ENCODE measurements at regions not wholly inside any gene's neighbourhood (a gene's known extent, or its start where the extent isn't known, plus 50 kb on each side); places are given as distances from the start of the nearest gene placed in this dataset.

DNA sequence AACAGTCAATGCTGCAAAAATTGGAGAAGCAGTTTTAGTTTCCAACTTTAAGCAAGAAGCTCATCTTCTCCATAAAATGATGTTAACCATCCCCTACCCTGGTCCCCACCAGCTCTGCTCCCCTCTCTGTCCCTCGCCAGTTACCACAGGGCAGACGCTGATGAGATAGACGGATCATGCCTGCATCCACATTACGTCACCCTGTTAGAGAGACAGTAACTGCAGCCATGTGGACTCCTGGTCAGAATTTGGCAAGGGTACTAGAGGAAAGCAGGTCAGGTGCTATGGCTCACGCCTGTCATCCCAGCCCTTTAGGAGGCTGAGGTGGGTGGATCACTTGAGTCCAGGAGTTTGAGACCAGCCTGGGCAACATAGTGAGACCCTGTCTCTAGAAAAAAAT lies 81.9 kb upstream of the FZD8 start:
- H3K27me3 ChIP-seq (ENCODE audit: insufficient read depth, low read depth): no peaks in the 10 kb centered on the region
- H3K79me2 ChIP-seq (ENCODE audit: insufficient read depth, low read depth): no peaks in the 10 kb centered on the region
- H3K9ac ChIP-seq: no peak overlapping the region
- no peak overlapping the region for H2AFZ ChIP-seq (ENCODE audit: low read depth)
- H3K4me2 ChIP-seq: no peak overlapping the region
- no peak overlapping the region for H3K27ac ChIP-seq
- no peak overlapping the region for H3K4me3 ChIP-seq (IDR thresholded peaks at IDR 0.05; ENCODE audit: insufficient read depth, low read depth, low read length)
- H3K4me1 ChIP-seq (ENCODE audit: low read depth, poor library complexity, severe bottlenecking): no peaks in the 10 kb centered on the region
- no peaks in the 10 kb centered on the region for H4K20me1 ChIP-seq (ENCODE audit: insufficient read depth)
- TF ChIP-seq, protein P1, sequence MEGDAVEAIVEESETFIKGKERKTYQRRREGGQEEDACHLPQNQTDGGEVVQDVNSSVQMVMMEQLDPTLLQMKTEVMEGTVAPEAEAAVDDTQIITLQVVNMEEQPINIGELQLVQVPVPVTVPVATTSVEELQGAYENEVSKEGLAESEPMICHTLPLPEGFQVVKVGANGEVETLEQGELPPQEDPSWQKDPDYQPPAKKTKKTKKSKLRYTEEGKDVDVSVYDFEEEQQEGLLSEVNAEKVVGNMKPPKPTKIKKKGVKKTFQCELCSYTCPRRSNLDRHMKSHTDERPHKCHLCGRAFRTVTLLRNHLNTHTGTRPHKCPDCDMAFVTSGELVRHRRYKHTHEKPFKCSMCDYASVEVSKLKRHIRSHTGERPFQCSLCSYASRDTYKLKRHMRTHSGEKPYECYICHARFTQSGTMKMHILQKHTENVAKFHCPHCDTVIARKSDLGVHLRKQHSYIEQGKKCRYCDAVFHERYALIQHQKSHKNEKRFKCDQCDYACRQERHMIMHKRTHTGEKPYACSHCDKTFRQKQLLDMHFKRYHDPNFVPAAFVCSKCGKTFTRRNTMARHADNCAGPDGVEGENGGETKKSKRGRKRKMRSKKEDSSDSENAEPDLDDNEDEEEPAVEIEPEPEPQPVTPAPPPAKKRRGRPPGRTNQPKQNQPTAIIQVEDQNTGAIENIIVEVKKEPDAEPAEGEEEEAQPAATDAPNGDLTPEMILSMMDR (conservative IDR thresholded peaks at IDR 0.05; ENCODE audit: low read depth, low read length): no peak
- no peaks in the 10 kb centered on the region for H3K36me3 ChIP-seq (ENCODE audit: insufficient read depth)

DNA sequence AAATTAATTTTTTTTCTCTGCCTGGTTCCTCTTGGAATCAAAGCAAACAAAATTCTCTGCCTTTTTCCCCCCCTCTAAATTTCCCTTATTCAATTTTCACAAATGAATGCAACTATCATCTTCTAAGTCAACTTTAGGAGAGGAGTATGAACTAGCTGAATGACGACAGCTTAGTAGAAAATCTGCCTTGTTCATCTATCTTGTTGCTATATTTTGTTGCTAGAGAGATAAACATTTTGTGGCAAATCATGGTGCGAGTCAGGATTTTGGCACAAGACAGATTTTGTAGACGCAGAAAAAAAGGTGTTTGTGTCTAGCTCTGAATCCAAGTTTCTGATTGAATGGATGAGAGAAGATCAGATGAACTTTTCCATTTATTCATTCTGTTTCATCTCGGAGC lies 81.0 kb upstream of the FZD8 start:
- Histone ChIP-seq H2AFZ (ENCODE audit: low read depth) (no peak overlapping the region), H3K4me2 (no peak overlapping the region), H3K27me3 (ENCODE audit: insufficient read depth, low read depth) (no peaks in the 10 kb centered on the region), H3K79me2 (ENCODE audit: insufficient read depth, low read depth) (no peaks in the 10 kb centered on the region), H3K27ac (no peak overlapping the region), H3K36me3 (ENCODE audit: insufficient read depth) (no peaks in the 10 kb centered on the region), H4K20me1 (ENCODE audit: insufficient read depth) (no peaks in the 10 kb centered on the region), H3K4me3 (IDR thresholded peaks at IDR 0.05; ENCODE audit: insufficient read depth, low read depth, low read length) (no peak overlapping the region), H3K9ac (no peak overlapping the region), H3K4me1 (ENCODE audit: low read depth, poor library complexity, severe bottlenecking) (no peaks in the 10 kb centered on the region)
- TF ChIP-seq, protein P1 (conservative IDR thresholded peaks at IDR 0.05; ENCODE audit: low read depth, low read length): no peak

DNA sequence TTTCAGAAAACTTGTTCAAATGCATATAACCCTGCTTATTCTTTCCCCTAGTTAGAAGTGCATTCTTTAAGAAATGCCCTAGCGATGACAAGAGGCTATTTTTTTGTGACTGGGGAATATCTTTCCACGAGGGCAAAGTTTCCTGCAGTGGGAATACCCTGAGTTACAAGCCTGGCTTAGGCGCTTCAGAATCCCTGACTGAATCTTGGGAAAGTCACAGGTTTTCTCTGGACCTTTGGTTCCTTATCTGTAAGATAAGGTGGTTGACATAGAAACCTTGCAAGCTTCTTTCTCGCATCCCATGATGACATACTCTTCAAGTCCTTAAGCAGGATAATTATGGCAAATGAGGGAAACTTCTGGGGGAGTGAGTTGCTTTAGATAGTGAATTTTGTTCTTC lies 80.5 kb upstream of the FZD8 start:
- Histone ChIP-seq H3K9ac (no peak overlapping the region), H2AFZ (ENCODE audit: low read depth) (no peak overlapping the region), H3K27me3 (ENCODE audit: insufficient read depth, low read depth) (no peaks in the 10 kb centered on the region), H3K4me3 (IDR thresholded peaks at IDR 0.05; ENCODE audit: insufficient read depth, low read depth, low read length) (no peak overlapping the region), H3K4me1 (ENCODE audit: low read depth, poor library complexity, severe bottlenecking) (no peaks in the 10 kb centered on the region), H4K20me1 (ENCODE audit: insufficient read depth) (no peaks in the 10 kb centered on the region), H3K27ac (no peak overlapping the region), H3K36me3 (ENCODE audit: insufficient read depth) (no peaks in the 10 kb centered on the region), H3K79me2 (ENCODE audit: insufficient read depth, low read depth) (no peaks in the 10 kb centered on the region), H3K4me2 (no peak overlapping the region)
- TF ChIP-seq, protein P1 (conservative IDR thresholded peaks at IDR 0.05; ENCODE audit: low read depth, low read length): no peak

DNA sequence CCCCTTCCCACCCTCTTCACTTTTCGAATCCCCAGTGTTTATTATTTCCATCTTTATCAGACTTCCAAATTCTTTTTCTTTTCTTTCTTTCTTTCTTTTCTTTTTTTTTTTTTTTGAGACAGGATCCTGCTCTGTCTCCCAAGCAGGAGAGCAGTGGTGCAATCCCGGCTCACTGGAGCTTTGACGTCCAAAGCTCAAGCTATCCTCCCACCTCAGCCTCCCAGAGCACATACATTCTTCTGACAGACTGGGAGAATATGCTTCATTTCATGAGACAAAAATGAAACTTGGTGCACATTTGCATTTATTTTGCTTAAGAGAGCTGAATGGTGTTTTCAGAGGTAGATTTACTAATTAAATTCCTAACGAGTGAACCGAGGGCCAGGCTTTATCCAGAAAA lies 80.1 kb upstream of the FZD8 start:
- H3K4me2 ChIP-seq: no peak overlapping the region
- H2AFZ ChIP-seq (ENCODE audit: low read depth): no peak overlapping the region
- no peaks in the 10 kb centered on the region for H3K36me3 ChIP-seq (ENCODE audit: insufficient read depth)
- H3K27ac ChIP-seq: no peak overlapping the region
- H3K4me1 ChIP-seq (ENCODE audit: low read depth, poor library complexity, severe bottlenecking): no peaks in the 10 kb centered on the region
- H3K4me3 ChIP-seq (IDR thresholded peaks at IDR 0.05; ENCODE audit: insufficient read depth, low read depth, low read length): no peak overlapping the region
- TF ChIP-seq, protein P1 (conservative IDR thresholded peaks at IDR 0.05; ENCODE audit: low read depth, low read length): no peak
- H4K20me1 ChIP-seq (ENCODE audit: insufficient read depth): no peaks in the 10 kb centered on the region
- H3K9ac ChIP-seq: no peak overlapping the region
- H3K27me3 ChIP-seq (ENCODE audit: insufficient read depth, low read depth): no peaks in the 10 kb centered on the region
- no peaks in the 10 kb centered on the region for H3K79me2 ChIP-seq (ENCODE audit: insufficient read depth, low read depth)

DNA sequence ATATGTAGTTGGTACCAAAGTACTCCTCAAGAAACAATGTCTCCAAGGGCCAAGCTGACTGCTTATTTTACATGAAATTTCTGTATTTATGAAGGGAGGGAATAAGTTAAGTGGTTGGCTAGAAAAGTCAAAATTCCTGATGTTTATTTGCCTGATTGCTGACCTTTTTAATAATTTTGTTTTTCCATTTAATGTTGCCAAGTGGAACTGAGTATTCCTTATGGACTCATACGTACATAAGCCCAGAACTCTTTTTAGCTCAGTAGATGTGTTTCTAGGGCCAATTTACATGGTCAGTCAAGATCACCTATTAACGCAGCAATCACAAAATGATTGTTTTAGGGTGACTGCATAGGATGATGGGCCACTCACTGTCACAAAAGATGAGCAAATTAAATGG lies 78.3 kb upstream of the FZD8 start:
- TF ChIP-seq, protein P1 (conservative IDR thresholded peaks at IDR 0.05; ENCODE audit: low read depth, low read length): no peak
- H3K9ac ChIP-seq: no peak overlapping the region
- no peak overlapping the region for H2AFZ ChIP-seq (ENCODE audit: low read depth)
- H4K20me1 ChIP-seq (ENCODE audit: insufficient read depth): no peaks in the 10 kb centered on the region
- no peaks in the 10 kb centered on the region for H3K27me3 ChIP-seq (ENCODE audit: insufficient read depth, low read depth)
- no peak overlapping the region for H3K4me3 ChIP-seq (IDR thresholded peaks at IDR 0.05; ENCODE audit: insufficient read depth, low read depth, low read length)
- no peak overlapping the region for H3K27ac ChIP-seq
- no peaks in the 10 kb centered on the region for H3K79me2 ChIP-seq (ENCODE audit: insufficient read depth, low read depth)
- H3K4me2 ChIP-seq: no peak overlapping the region
- peaks cover 8% of the 10 kb centered on the region for H3K4me1 ChIP-seq (ENCODE audit: low read depth, poor library complexity, severe bottlenecking)
- H3K36me3 ChIP-seq (ENCODE audit: insufficient read depth): no peaks in the 10 kb centered on the region

All from KMS-11 (cell line).